ENCODE measurements at regions not wholly inside any gene's neighbourhood (a gene's known extent, or its start where the extent isn't known, plus 50 kb on each side); places are given as distances from the start of the nearest gene placed in this dataset.

- H3K36me3 ChIP-seq = no peaks in the 10 kb centered on the region
- no peaks in the 10 kb centered on the region for H3K27me3 ChIP-seq
- H3K4me3 ChIP-seq = no peak overlapping the region
- TF ChIP-seq POLR2A (IDR thresholded peaks at IDR 0.05) = no peak
- TF ChIP-seq POLR2AphosphoS5 (IDR thresholded peaks at IDR 0.05) = no peak
- no peak overlapping the region for H3K27ac ChIP-seq
- no peak for DNase-seq (ENCODE audit: low spot score in 2 of 2)
- intact Hi-C loops (cut with DNase I; ENCODE audit: low total_unique reads) = loop anchor here (10.0 kb wide), 1 partner anchor 1456 kb away; no protein-coding TSS in a partner anchor
- no peaks in the 10 kb centered on the region for H3K4me1 ChIP-seq
- H3K9me3 ChIP-seq = no peaks in the 10 kb centered on the region
Measured at GRCh38 chr5:6188344-6188743, 190.0 kb downstream of the MED10 start.

DNA sequence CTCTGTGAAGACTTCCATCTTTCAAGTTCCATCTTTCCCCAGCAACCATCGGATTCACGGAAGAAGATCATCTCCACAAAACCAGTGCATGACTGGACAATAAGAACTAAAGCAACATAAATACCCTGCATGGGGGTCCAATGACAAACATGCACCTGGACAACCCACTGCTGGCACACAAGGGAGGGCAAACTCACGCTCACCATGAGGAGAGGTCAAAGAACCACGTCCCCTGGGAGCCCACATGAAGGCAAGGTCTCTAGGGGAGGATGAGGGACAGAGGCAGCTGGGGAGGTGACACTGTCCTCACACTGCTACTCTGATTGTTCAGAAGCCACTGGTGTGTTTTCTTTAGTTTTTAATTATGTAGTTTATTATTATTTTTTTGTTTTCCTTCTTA lies 190.8 kb downstream of the MED10 start:
- H3K27me3 ChIP-seq = no peaks in the 10 kb centered on the region
- H3K4me1 ChIP-seq = no peaks in the 10 kb centered on the region
- intact Hi-C loops (cut with DNase I; ENCODE audit: low total_unique reads) = loop anchor here (10.0 kb wide), 1 partner anchor 1457 kb away; no protein-coding TSS in a partner anchor
- TF ChIP-seq CTCF (IDR thresholded peaks at IDR 0.05) (no peak), POLR2A (IDR thresholded peaks at IDR 0.05) (no peak), POLR2AphosphoS5 (IDR thresholded peaks at IDR 0.05) (no peak)
- DNase-seq (ENCODE audit: low spot score in 2 of 2) = no peak
- H3K4me3 ChIP-seq = no peak overlapping the region
- no peaks in the 10 kb centered on the region for H3K9me3 ChIP-seq
- H3K27ac ChIP-seq = no peak overlapping the region
- H3K36me3 ChIP-seq = no peaks in the 10 kb centered on the region

DNA sequence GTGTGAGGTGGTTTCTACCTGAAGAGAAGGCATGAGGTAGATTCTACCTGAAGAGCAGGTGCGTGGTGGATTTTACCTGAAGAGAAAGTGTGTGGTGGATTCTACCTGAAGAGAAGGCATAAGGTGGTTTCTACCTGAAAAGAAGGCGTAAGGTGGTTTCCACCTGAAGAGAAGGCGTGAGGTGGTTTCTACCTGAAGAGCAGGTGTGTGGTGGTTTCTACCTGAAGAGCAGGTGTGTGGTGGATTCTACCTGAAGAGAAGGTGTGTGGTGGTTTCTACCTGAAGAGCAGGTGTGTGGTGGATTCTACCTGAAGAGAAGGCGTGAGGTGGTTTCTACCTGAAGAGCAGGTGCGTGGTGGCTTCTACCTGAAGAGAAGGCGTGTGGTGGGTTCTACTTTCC lies 192.8 kb downstream of the MED10 start:
- no peak overlapping the region for H3K27ac ChIP-seq
- H3K4me3 ChIP-seq = no peak overlapping the region
- no peaks in the 10 kb centered on the region for H3K36me3 ChIP-seq
- DNase-seq (ENCODE audit: low spot score in 2 of 2) = no peak
- intact Hi-C loops (cut with DNase I; ENCODE audit: low total_unique reads) = loop anchor here (10.0 kb wide), 1 partner anchor 1459 kb away; no protein-coding TSS in a partner anchor
- no peaks in the 10 kb centered on the region for H3K9me3 ChIP-seq
- H3K4me1 ChIP-seq = no peaks in the 10 kb centered on the region
- H3K27me3 ChIP-seq = no peaks in the 10 kb centered on the region
- TF ChIP-seq POLR2AphosphoS5 (IDR thresholded peaks at IDR 0.05) (no peak), CTCF (IDR thresholded peaks at IDR 0.05) (no peak), POLR2A (IDR thresholded peaks at IDR 0.05) (no peak)

GRCh38 chr5:6184481-6184880 lies 193.9 kb downstream of the MED10 start:
- Histone ChIP-seq H3K27ac (no peak overlapping the region), H3K4me3 (no peak overlapping the region), H3K27me3 (no peaks in the 10 kb centered on the region), H3K9me3 (no peaks in the 10 kb centered on the region), H3K4me1 (no peaks in the 10 kb centered on the region), H3K36me3 (no peaks in the 10 kb centered on the region)
- DNase-seq (ENCODE audit: low spot score in 2 of 2) = no peak
- TF ChIP-seq POLR2A (IDR thresholded peaks at IDR 0.05) (no peak), POLR2AphosphoS5 (IDR thresholded peaks at IDR 0.05) (no peak), CTCF (IDR thresholded peaks at IDR 0.05) (no peak)
- intact Hi-C loops (cut with DNase I; ENCODE audit: low total_unique reads) = loop anchor here (10.0 kb wide), 1 partner anchor 1460 kb away; no protein-coding TSS in a partner anchor

DNA sequence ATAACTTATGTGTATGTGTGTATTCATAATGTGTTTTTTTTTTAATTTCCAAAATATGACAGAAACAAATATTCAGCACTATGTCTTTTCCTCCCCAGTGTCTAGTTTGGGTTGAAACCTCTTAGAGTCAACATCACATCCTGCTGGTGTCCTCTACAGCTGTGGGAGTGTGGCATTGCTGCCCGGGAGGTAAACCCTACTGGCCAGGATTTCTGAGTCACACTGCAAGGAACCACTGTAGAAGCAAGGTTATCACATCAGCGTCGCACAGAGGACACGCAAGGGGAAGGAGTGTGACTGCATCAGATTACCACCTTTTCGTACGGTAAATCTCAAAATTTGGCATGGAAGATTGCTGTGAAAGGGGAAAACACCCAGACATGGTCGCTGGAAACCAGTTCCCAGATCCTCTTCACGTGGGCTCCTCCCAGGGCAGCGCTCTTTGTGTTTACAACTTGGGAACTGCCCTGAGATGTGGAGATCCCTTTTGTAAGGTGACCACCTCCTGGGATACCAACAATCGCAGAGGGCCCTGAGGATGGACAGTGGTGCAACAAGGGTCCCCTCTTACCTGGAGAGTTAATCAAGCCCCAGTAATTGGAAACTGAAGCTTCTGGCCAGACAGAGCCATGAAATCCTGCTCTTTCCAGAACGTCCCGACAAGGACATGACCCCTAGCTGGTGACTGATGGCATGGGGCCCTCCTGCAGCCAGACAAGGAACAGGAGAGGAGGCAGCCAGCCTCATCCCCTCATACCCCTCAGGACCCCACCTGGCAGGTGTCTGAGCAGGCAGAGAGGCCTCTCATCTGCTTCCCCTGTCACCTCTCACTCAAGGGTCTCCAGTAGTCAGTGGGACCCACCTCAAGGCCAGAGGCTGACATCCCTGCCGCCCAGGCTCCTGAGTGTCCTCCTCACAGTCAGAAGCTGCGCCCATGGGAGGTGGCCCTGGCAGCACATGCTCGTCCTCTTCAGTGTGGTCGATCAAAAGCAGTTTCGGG lies 194.7 kb downstream of the MED10 start:
- H3K4me3 ChIP-seq = no peak overlapping the region
- intact Hi-C loops (cut with DNase I; ENCODE audit: low total_unique reads) = loop anchor here (1.0 to 10.0 kb wide), 2 partner anchors 8 to 1461 kb away; no protein-coding TSS in a partner anchor
- H3K9me3 ChIP-seq = no peaks in the 10 kb centered on the region
- H3K27me3 ChIP-seq = no peaks in the 10 kb centered on the region
- H3K36me3 ChIP-seq = no peaks in the 10 kb centered on the region
- no peaks in the 10 kb centered on the region for H3K4me1 ChIP-seq
- DNase-seq (ENCODE audit: low spot score in 2 of 2) = no peak
- no peak overlapping the region for H3K27ac ChIP-seq
- TF ChIP-seq CTCF (IDR thresholded peaks at IDR 0.05) = no peak
- no peak for TF ChIP-seq POLR2AphosphoS5 (IDR thresholded peaks at IDR 0.05)
- TF ChIP-seq POLR2A (IDR thresholded peaks at IDR 0.05) = no peak

Measured in breast epithelium (tissue), 4 donors.